H1 (cell line): ENCODE measurements at regions not wholly inside any gene's neighbourhood (a gene's known extent, or its start where the extent isn't known, plus 50 kb on each side); places are given as distances from the start of the nearest gene placed in this dataset.

Source experiments
- EP300 ChIP-seq, 2 experiments: IDR thresholded peaks; 1 replicate in 1 of 2; 2 replicates in 1 of 2; pipeline ENCODE4 v1.6.1; 2011 to 2012; ENCODE audit warnings: low read depth in 2 of 2, low read length in 2 of 2, mild to moderate bottlenecking in 2 of 2, borderline replicate concordance in 1 of 2, inconsistent platforms in 1 of 2, moderate library complexity in 1 of 2

- TF ChIP-seq EP300 (IDR thresholded peaks at IDR 0.05; ENCODE audit: borderline replicate concordance in 1 of 2, low read depth in 2 of 2, low read length in 2 of 2): no peak
These were observed 142.6 kb upstream of the ITGA4 start (continued) for GRCh38 chr2:181314551-181314950.
